ENCODE measurements at regions not wholly inside any gene's neighbourhood (a gene's known extent, or its start where the extent isn't known, plus 50 kb on each side); places are given as distances from the start of the nearest gene placed in this dataset.
A peak's percentile ranks its signal among the peaks of the same experiment; 100 is the strongest.
"Not testable (repeated sequence)": the region's sequence is repeated elsewhere in the genome, so short reads cannot be mapped to it uniquely, and the experiment has no call there.

GRCh38 chr12:65740506-65740872, 83.8 kb upstream of the HMGA2 start:
- peak overlapping the region; percentile 78 for H3K4me3 ChIP-seq
- intact Hi-C loops (cut with micrococcal nuclease), result no loop called here
- no peaks in the 10 kb centered on the region for H3K36me3 ChIP-seq
- H3K27ac ChIP-seq (replicated peaks), result no peak overlapping the region
- H3K27me3 ChIP-seq (ENCODE audit: low read depth), result peaks cover 51% of the 10 kb centered on the region
- H3K9me3 ChIP-seq (replicated peaks), result no peaks in the 10 kb centered on the region
- no peak for TF ChIP-seq CTCF (IDR thresholded peaks at IDR 0.05; ENCODE audit: borderline replicate concordance)
- no peak for DNase-seq
- H3K4me1 ChIP-seq, result peaks cover 17% of the 10 kb centered on the region

- no peaks in the 10 kb centered on the region for H3K9me3 ChIP-seq (replicated peaks)
- no peak overlapping the region for H3K27ac ChIP-seq (replicated peaks)
- intact Hi-C loops (cut with micrococcal nuclease), result no loop called here
- H3K27me3 ChIP-seq (ENCODE audit: low read depth), result peaks cover 51% of the 10 kb centered on the region
- H3K4me3 ChIP-seq, result peak overlapping the region; percentile 78
- H3K4me1 ChIP-seq, result peaks cover 17% of the 10 kb centered on the region
- no peaks in the 10 kb centered on the region for H3K36me3 ChIP-seq
- DNase-seq, result peak; percentile 81
- no peak for TF ChIP-seq CTCF (IDR thresholded peaks at IDR 0.05; ENCODE audit: borderline replicate concordance)
Observed at GRCh38 chr12:65740873-65741600, 83.2 kb upstream of the HMGA2 start.

- no peak for TF ChIP-seq CTCF (IDR thresholded peaks at IDR 0.05; ENCODE audit: borderline replicate concordance)
- no peaks in the 10 kb centered on the region for H3K36me3 ChIP-seq
- peaks cover 17% of the 10 kb centered on the region for H3K4me1 ChIP-seq
- peak overlapping the region; percentile 78 for H3K4me3 ChIP-seq
- peaks cover 53% of the 10 kb centered on the region for H3K27me3 ChIP-seq (ENCODE audit: low read depth)
- H3K27ac ChIP-seq (replicated peaks), result no peak overlapping the region
- intact Hi-C loops (cut with micrococcal nuclease), result no loop called here
- DNase-seq, result no peak
- no peaks in the 10 kb centered on the region for H3K9me3 ChIP-seq (replicated peaks)
Observed at GRCh38 chr12:65741656-65742017, 82.6 kb upstream of the HMGA2 start.

GRCh38 chr12:65742018-65743010, 82.0 kb upstream of the HMGA2 start:
- peak overlapping the region; percentile 78 for H3K4me3 ChIP-seq
- no peak overlapping the region for H3K27ac ChIP-seq (replicated peaks)
- peaks cover 55% of the 10 kb centered on the region for H3K27me3 ChIP-seq (ENCODE audit: low read depth)
- no peaks in the 10 kb centered on the region for H3K9me3 ChIP-seq (replicated peaks)
- no peak for TF ChIP-seq CTCF (IDR thresholded peaks at IDR 0.05; ENCODE audit: borderline replicate concordance)
- H3K36me3 ChIP-seq, result no peaks in the 10 kb centered on the region
- intact Hi-C loops (cut with micrococcal nuclease), result no loop called here
- peaks cover 17% of the 10 kb centered on the region for H3K4me1 ChIP-seq
- peak; percentile 26 for DNase-seq

GRCh38 chr12:65744236-65744840, 79.9 kb upstream of the HMGA2 start:
- H3K4me1 ChIP-seq, result peaks cover 17% of the 10 kb centered on the region
- H3K27me3 ChIP-seq (ENCODE audit: low read depth), result peaks cover 75% of the 10 kb centered on the region
- H3K4me3 ChIP-seq; H3K36me3 ChIP-seq; intact Hi-C loops (cut with micrococcal nuclease); H3K9me3 ChIP-seq (replicated peaks); DNase-seq; H3K27ac ChIP-seq (replicated peaks): not testable (repeated sequence)

Measured in left ventricle myocardium inferior (tissue), 1 donor.